WERI-Rb-1 (cell line): ENCODE measurements at regions not wholly inside any gene's neighbourhood (a gene's known extent, or its start where the extent isn't known, plus 50 kb on each side); places are given as distances from the start of the nearest gene placed in this dataset.

Experiments
- DNase-seq: peaks from one replicate; pipeline ENCODE4 v3.0.0-alpha.2; 2020
- H3K27ac ChIP-seq: fragments of 250-450 bp; sonication (Bioruptor Pico); 2 replicates; pipeline ENCODE4 v1.5.1; 2020; ENCODE audit warnings: mild to moderate bottlenecking, moderate library complexity
- H3K27me3 ChIP-seq: fragments of 250-450 bp; sonication (Bioruptor Pico); 2 replicates; pipeline ENCODE4 v1.5.1; 2021; ENCODE audit warnings: mild to moderate bottlenecking, low read depth, moderate library complexity; ENCODE audit not compliant: insufficient read depth, severe bottlenecking
- H3K36me3 ChIP-seq: fragments of 250-450 bp; sonication (Bioruptor Pico); 2 replicates; pipeline ENCODE4 v1.5.1; 2020; ENCODE audit warnings: mild to moderate bottlenecking, moderate library complexity
- H3K4me3 ChIP-seq: 2 replicates; pipeline ENCODE4 v1.5.1; 2011; ENCODE audit warnings: low read depth, mild to moderate bottlenecking, control low read depth, low read length
- H3K9me3 ChIP-seq: fragments of 250-450 bp; sonication (Bioruptor Pico); 2 replicates; pipeline ENCODE4 v1.5.1; 2021; ENCODE audit warnings: mild to moderate bottlenecking, moderate library complexity; ENCODE audit not compliant: severe bottlenecking
- CTCF ChIP-seq: IDR thresholded peaks from 2 replicates; pipeline ENCODE4 v1.5.1; 2011; ENCODE audit warnings: low read depth, mild to moderate bottlenecking, control low read depth, inconsistent platforms, low read length

- DNase-seq, result no peak
- H3K9me3 ChIP-seq, result no peaks in the 10 kb centered on the region
- no peak overlapping the region for H3K4me3 ChIP-seq
- no peak overlapping the region for H3K27ac ChIP-seq
- TF ChIP-seq CTCF, result no peak
- no peaks in the 10 kb centered on the region for H3K36me3 ChIP-seq
- H3K27me3 ChIP-seq, result peaks cover 22% of the 10 kb centered on the region
Measured at GRCh38 chr15:38746211-38746610, 181.6 kb upstream of the RASGRP1 start.

- peaks cover 28% of the 10 kb centered on the region for H3K27me3 ChIP-seq
- DNase-seq, result no peak
- no peak overlapping the region for H3K27ac ChIP-seq
- no peaks in the 10 kb centered on the region for H3K9me3 ChIP-seq
- no peak for TF ChIP-seq CTCF
- H3K4me3 ChIP-seq, result no peak overlapping the region
- H3K36me3 ChIP-seq, result no peaks in the 10 kb centered on the region
Measured at GRCh38 chr15:38748710-38749109, 184.1 kb upstream of the RASGRP1 start.

GRCh38 chr15:38750786-38751185 is 186.2 kb upstream of the RASGRP1 start:
- no peak for DNase-seq
- TF ChIP-seq CTCF, result no peak
- H3K27ac ChIP-seq, result no peak overlapping the region
- H3K36me3 ChIP-seq, result no peaks in the 10 kb centered on the region
- H3K4me3 ChIP-seq, result no peak overlapping the region
- no peaks in the 10 kb centered on the region for H3K9me3 ChIP-seq
- H3K27me3 ChIP-seq, result peaks cover 37% of the 10 kb centered on the region

- Histone ChIP-seq H3K4me3 (no peak overlapping the region), H3K27me3 (peaks cover 59% of the 10 kb centered on the region), H3K27ac (no peak overlapping the region), H3K9me3 (no peaks in the 10 kb centered on the region), H3K36me3 (no peaks in the 10 kb centered on the region)
- no peak for DNase-seq
- TF ChIP-seq CTCF, result no peak
Measured at GRCh38 chr15:38755718-38756117, 191.1 kb upstream of the RASGRP1 start.

GRCh38 chr15:38756441-38756840 is 191.8 kb upstream of the RASGRP1 start:
- Histone ChIP-seq H3K36me3 (no peaks in the 10 kb centered on the region), H3K27me3 (peaks cover 60% of the 10 kb centered on the region), H3K9me3 (no peaks in the 10 kb centered on the region), H3K4me3 (no peak overlapping the region), H3K27ac (no peak overlapping the region)
- no peak for DNase-seq
- no peak for TF ChIP-seq CTCF

GRCh38 chr15:38758043-38758442 is 193.4 kb upstream of the RASGRP1 start:
- Histone ChIP-seq H3K9me3 (no peaks in the 10 kb centered on the region), H3K27me3 (peaks cover 44% of the 10 kb centered on the region), H3K4me3 (no peak overlapping the region), H3K27ac (no peak overlapping the region), H3K36me3 (no peaks in the 10 kb centered on the region)
- no peak for TF ChIP-seq CTCF
- DNase-seq, result no peak
